HCT116 (cell line): ENCODE measurements at regions not wholly inside any gene's neighbourhood (a gene's known extent, or its start where the extent isn't known, plus 50 kb on each side); places are given as distances from the start of the nearest gene placed in this dataset.

ENCODE experiments used
- ATAC-seq: fragments of 200-7000 bp; cut with Tn5 transposase; 2 replicates; pipeline ENCODE4 v1.9.1; 2020; ENCODE audit warnings: mild to moderate bottlenecking, moderate library complexity
- BruUV-seq: library from RNA; stranded (reverse); fragments of 400-500 nt; replicated peaks from 2 replicates; lab custom pipeline; 2021; lab: Mats Ljungman, UMichigan
- CTCF ChIA-PET: fragments of 300-600 bp; sonication (Branson Sonifier 250); formaldehyde crosslinking; loops from one replicate; lab custom pipeline; 2021; ENCODE audit warnings: antibody characterized with exemption; lab: Charles Lee
- POLR2A ChIA-PET: fragments of 300-600, 350-600 bp; sonication (Branson Sonifier 250); formaldehyde crosslinking; loops from one replicate; lab custom pipeline; 2021; ENCODE audit warnings: antibody characterized with exemption; lab: Charles Lee
- RAD21 ChIA-PET, 2 experiments: fragments of 300-600 bp; sonication (Branson Sonifier 250); formaldehyde crosslinking; loops; one replicate each; lab custom pipeline; 2023; ENCODE audit warnings: low total read pairs in 2 of 2; ENCODE audit not compliant: uncharacterized antibody in 2 of 2, unreplicated experiment in 2 of 2, low non-redundant PET in 1 of 2; lab: Charles Lee
- DNase-seq: peaks from one replicate; pipeline ENCODE4 v3.0.0-alpha.2; 2010; ENCODE audit warnings: low read depth, low spot score
- H2AFZ ChIP-seq: fragments of 200-600 bp; shearing (Covaris generic), sonication (generic); 2 replicates; pipeline ENCODE4 v1.6.1; 2017; ENCODE audit warnings: low read depth, mixed run types, mixed read lengths, antibody characterized with exemption, low read length; ENCODE audit not compliant: poor library complexity, severe bottlenecking
- H3K27ac ChIP-seq: 2 replicates; pipeline ENCODE4 v1.5.1; 2012; ENCODE audit warnings: low read depth, low read length
- H3K27me3 ChIP-seq: fragments of 200-600 bp; sonication (generic); 2 replicates; pipeline ENCODE4 v1.6.1; 2016; ENCODE audit warnings: mixed run types, low read length, mixed read lengths; ENCODE audit not compliant: insufficient read depth
- H3K36me3 ChIP-seq, 2 experiments: fragments of 200-500 bp in 1 of 2; fragments of 200-600 bp in 1 of 2; sonication (Bioruptor generic) in 1 of 2; sonication (generic) in 1 of 2; 2 replicates each; pipeline versions ENCODE4 v1.5.1 to v1.6.1; 2014 to 2016; ENCODE audit warnings: low read length in 2 of 2, inconsistent platforms in 1 of 2, mixed read lengths in 1 of 2, mixed run types in 1 of 2; ENCODE audit not compliant: insufficient read depth in 2 of 2, control insufficient read depth in 1 of 2
- H3K4me1 ChIP-seq, 2 experiments: fragments of 200-600 bp in 1 of 2; sonication (generic) in 1 of 2; 2 replicates each; pipeline versions ENCODE4 v1.5.1 to v1.6.1; 2012 to 2017; ENCODE audit warnings: low read length in 2 of 2, inconsistent platforms in 1 of 2, mild to moderate bottlenecking in 1 of 2, mixed read lengths in 1 of 2, mixed run types in 1 of 2, moderate library complexity in 1 of 2; ENCODE audit not compliant: insufficient read depth in 2 of 2, control insufficient read depth in 1 of 2
- H3K4me2 ChIP-seq: fragments of 200-600 bp; sonication (generic); 2 replicates; pipeline ENCODE4 v1.6.1; 2017; ENCODE audit warnings: mixed run types, low read length, mixed read lengths
- H3K4me3 ChIP-seq, 2 experiments: fragments of 200-600 bp in 1 of 2; sonication (generic) in 1 of 2; replicated peaks in 1 of 2; 2 replicates each; pipeline ENCODE4 v1.5.1; 2011 to 2016; ENCODE audit warnings: low read length in 2 of 2, control low read depth in 1 of 2, low read depth in 1 of 2, mild to moderate bottlenecking in 1 of 2, mixed read lengths in 1 of 2, mixed run types in 1 of 2
- H3K79me2 ChIP-seq: fragments of 200-600 bp; sonication (generic); 2 replicates; pipeline ENCODE4 v1.6.1; 2017; ENCODE audit warnings: mild to moderate bottlenecking, mixed run types, low read length, moderate library complexity, mixed read lengths; ENCODE audit not compliant: insufficient read depth
- H3K9ac ChIP-seq: fragments of 200-600 bp; sonication (generic); 2 replicates; pipeline ENCODE4 v1.6.1; 2016; ENCODE audit warnings: low read length, mixed read lengths
- H3K9me2 ChIP-seq: fragments of 200-600 bp; sonication (generic), shearing (Covaris generic); 2 replicates; pipeline ENCODE4 v1.6.1; 2017; ENCODE audit warnings: mixed run types, mild to moderate bottlenecking, moderate library complexity; ENCODE audit not compliant: insufficient read depth
- H3K9me3 ChIP-seq, 2 experiments: fragments of 200-500 bp in 1 of 2; fragments of 200-600 bp in 1 of 2; sonication (Bioruptor generic) in 1 of 2; sonication (generic) in 1 of 2; 2 replicates each; pipeline ENCODE4 v1.6.1; 2014 to 2017; ENCODE audit warnings: low read length in 2 of 2, mixed read lengths in 2 of 2, inconsistent platforms in 1 of 2, low read depth in 1 of 2, mild to moderate bottlenecking in 1 of 2, mixed run types in 1 of 2, moderate library complexity in 1 of 2; ENCODE audit not compliant: control insufficient read depth in 1 of 2, insufficient read depth in 1 of 2
- H4K20me1 ChIP-seq: fragments of 200-600 bp; sonication (generic), shearing (Covaris generic); 2 replicates; pipeline ENCODE4 v1.6.1; 2017; ENCODE audit warnings: mixed run types, mild to moderate bottlenecking, moderate library complexity; ENCODE audit not compliant: insufficient read depth
- ATF3 ChIP-seq: IDR thresholded peaks from 2 replicates; pipeline ENCODE4 v1.6.1; 2012
- CEBPB ChIP-seq: IDR thresholded peaks from 2 replicates; pipeline ENCODE4 v1.6.1; 2012; ENCODE audit warnings: low read depth
- EGR1 ChIP-seq: IDR thresholded peaks from 2 replicates; pipeline ENCODE4 v1.6.1; 2012; ENCODE audit warnings: low read depth
- EZH2 ChIP-seq: fragments of 200-600 bp; sonication (generic); IDR thresholded peaks from 2 replicates; pipeline ENCODE4 v1.6.1; 2017; ENCODE audit warnings: antibody characterized with exemption, mixed run types
- FOSL1 ChIP-seq: IDR thresholded peaks from 2 replicates; pipeline ENCODE4 v1.6.1; 2012; ENCODE audit warnings: low read depth
- JUND ChIP-seq: IDR thresholded peaks from 2 replicates; pipeline ENCODE4 v1.6.1; 2012
- MAX ChIP-seq: IDR thresholded peaks from 2 replicates; pipeline ENCODE4 v1.6.1; 2012
- SIN3A ChIP-seq: IDR thresholded peaks from 2 replicates; pipeline ENCODE4 v1.6.1; 2012; ENCODE audit warnings: low read depth
- SP1 ChIP-seq: IDR thresholded peaks from 2 replicates; pipeline ENCODE4 v1.6.1; 2012; ENCODE audit warnings: low read depth
- TCF7L2 ChIP-seq: IDR thresholded peaks from 2 replicates; pipeline ENCODE4 v1.7.0; 2011; ENCODE audit warnings: borderline replicate concordance, inconsistent platforms; ENCODE audit not compliant: insufficient read depth, insufficient read length; ENCODE audit errors: extremely low read depth
- ZFX ChIP-seq: fragments of 450-650 bp; IDR thresholded peaks from 2 replicates; pipeline ENCODE4 v1.6.1; 2017
- intact Hi-C: fragments of 100-400 bp; cut with micrococcal nuclease; formaldehyde crosslinking; loops from 2 replicates; pipeline ENCODE4 v1.10.0; 2022
- TF ChIP-seq, protein P1 (sequence below): IDR thresholded peaks from 2 replicates; pipeline ENCODE4 v1.6.1; 2011; ENCODE audit warnings: mild to moderate bottlenecking, low read length, moderate library complexity; ENCODE audit not compliant: insufficient replicate concordance; ENCODE audit errors: extremely low read depth

GRCh38 chr14:29391231-29391630, 536.4 kb downstream of the PRKD1 start:
- Histone ChIP-seq H3K4me2 (no peak overlapping the region), H3K4me3 (no peak overlapping the region), H4K20me1 (no peaks in the 10 kb centered on the region), H3K9me2 (no peaks in the 10 kb centered on the region)
- no peak for DNase-seq
- no peak for ATAC-seq
- POLR2A ChIA-PET: no interaction called here
- CTCF ChIA-PET: no interaction called here
- no TSS peak for BruUV-seq
- TF ChIP-seq SP1: no peak
- no peak for TF ChIP-seq ZFX
- TF ChIP-seq MAX: no peak
- no peak for TF ChIP-seq ATF3
- no peak for TF ChIP-seq FOSL1
- no peak for TF ChIP-seq EGR1
- no peak for TF ChIP-seq SIN3A
- TF ChIP-seq EZH2: no peak
- TF ChIP-seq JUND: no peak
- no peak for TF ChIP-seq TCF7L2
- TF ChIP-seq, protein P1, sequence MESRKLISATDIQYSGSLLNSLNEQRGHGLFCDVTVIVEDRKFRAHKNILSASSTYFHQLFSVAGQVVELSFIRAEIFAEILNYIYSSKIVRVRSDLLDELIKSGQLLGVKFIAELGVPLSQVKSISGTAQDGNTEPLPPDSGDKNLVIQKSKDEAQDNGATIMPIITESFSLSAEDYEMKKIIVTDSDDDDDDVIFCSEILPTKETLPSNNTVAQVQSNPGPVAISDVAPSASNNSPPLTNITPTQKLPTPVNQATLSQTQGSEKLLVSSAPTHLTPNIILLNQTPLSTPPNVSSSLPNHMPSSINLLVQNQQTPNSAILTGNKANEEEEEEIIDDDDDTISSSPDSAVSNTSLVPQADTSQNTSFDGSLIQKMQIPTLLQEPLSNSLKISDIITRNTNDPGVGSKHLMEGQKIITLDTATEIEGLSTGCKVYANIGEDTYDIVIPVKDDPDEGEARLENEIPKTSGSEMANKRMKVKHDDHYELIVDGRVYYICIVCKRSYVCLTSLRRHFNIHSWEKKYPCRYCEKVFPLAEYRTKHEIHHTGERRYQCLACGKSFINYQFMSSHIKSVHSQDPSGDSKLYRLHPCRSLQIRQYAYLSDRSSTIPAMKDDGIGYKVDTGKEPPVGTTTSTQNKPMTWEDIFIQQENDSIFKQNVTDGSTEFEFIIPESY: no peak
- TF ChIP-seq CEBPB: no peak
- TF ChIP-seq, all 23 proteins: peak for 0
- H3K9me3 ChIP-seq: peaks cover 9 to 38% of the 10 kb centered on the region in 2 experiments; a peak in 2 of 4 replicates
- H3K4me1 ChIP-seq: no peaks in the 10 kb centered on the region
- RAD21 ChIA-PET: no interaction called here
- intact Hi-C loops: no loop called here
- H3K27me3 ChIP-seq: no peaks in the 10 kb centered on the region
- no peak overlapping the region for H3K9ac ChIP-seq
- no peaks in the 10 kb centered on the region for H3K36me3 ChIP-seq
- no peak overlapping the region for H2AFZ ChIP-seq
- H3K27ac ChIP-seq: no peak overlapping the region
- no peaks in the 10 kb centered on the region for H3K79me2 ChIP-seq
